ENCODE measurements at regions not wholly inside any gene's neighbourhood (a gene's known extent, or its start where the extent isn't known, plus 50 kb on each side); places are given as distances from the start of the nearest gene placed in this dataset.

- no peak for TF ChIP-seq EZH2 (IDR thresholded peaks at IDR 0.05; ENCODE audit: low read length, missing control alignments)
- TF ChIP-seq, protein P1, sequence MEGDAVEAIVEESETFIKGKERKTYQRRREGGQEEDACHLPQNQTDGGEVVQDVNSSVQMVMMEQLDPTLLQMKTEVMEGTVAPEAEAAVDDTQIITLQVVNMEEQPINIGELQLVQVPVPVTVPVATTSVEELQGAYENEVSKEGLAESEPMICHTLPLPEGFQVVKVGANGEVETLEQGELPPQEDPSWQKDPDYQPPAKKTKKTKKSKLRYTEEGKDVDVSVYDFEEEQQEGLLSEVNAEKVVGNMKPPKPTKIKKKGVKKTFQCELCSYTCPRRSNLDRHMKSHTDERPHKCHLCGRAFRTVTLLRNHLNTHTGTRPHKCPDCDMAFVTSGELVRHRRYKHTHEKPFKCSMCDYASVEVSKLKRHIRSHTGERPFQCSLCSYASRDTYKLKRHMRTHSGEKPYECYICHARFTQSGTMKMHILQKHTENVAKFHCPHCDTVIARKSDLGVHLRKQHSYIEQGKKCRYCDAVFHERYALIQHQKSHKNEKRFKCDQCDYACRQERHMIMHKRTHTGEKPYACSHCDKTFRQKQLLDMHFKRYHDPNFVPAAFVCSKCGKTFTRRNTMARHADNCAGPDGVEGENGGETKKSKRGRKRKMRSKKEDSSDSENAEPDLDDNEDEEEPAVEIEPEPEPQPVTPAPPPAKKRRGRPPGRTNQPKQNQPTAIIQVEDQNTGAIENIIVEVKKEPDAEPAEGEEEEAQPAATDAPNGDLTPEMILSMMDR (conservative IDR thresholded peaks at IDR 0.05 in 1 of 2, IDR thresholded peaks at IDR 0.05 in 1 of 2; ENCODE audit: low read depth in 1 of 2, low read length in 2 of 2): no peak
- no peaks in the 10 kb centered on the region for H3K79me2 ChIP-seq (ENCODE audit: control insufficient read depth, insufficient read depth, low read length)
- no peak overlapping the region for H2AFZ ChIP-seq (ENCODE audit: low read length)
- no peak overlapping the region for H3K4me2 ChIP-seq (ENCODE audit: extremely low read depth, insufficient read depth, low read length)
- no peak overlapping the region for H3K4me3 ChIP-seq (replicated peaks in 1 of 4; ENCODE audit: control extremely low read depth in 1 of 4, insufficient read depth in 1 of 4, low read depth in 3 of 4, low read length in 4 of 4)
- no peaks in the 10 kb centered on the region for H3K4me1 ChIP-seq (ENCODE audit: control insufficient read depth, extremely low read depth, insufficient read depth, low read length)
- no peaks in the 10 kb centered on the region for H3K9me3 ChIP-seq (ENCODE audit: control insufficient read depth, insufficient read depth, low read depth, low read length)
- DNase-seq (ENCODE audit: low read depth in 2 of 2): no peak
- H3K27ac ChIP-seq (ENCODE audit: insufficient read depth, low read length): no peak overlapping the region
- no peak overlapping the region for H3K9ac ChIP-seq (ENCODE audit: insufficient read depth, low read length)
- H3K36me3 ChIP-seq (ENCODE audit: control insufficient read depth, insufficient read depth, low read length): no peaks in the 10 kb centered on the region
- peaks cover 1% of the 10 kb centered on the region for H4K20me1 ChIP-seq (ENCODE audit: control insufficient read depth, extremely low read depth, insufficient read depth, low read length)
- no peaks in the 10 kb centered on the region for H3K27me3 ChIP-seq (ENCODE audit: control insufficient read depth, insufficient read depth, low read length)
Measured at GRCh38 chr1:91623020-91623419, 122.4 kb downstream of the CDC7 start.

DNA sequence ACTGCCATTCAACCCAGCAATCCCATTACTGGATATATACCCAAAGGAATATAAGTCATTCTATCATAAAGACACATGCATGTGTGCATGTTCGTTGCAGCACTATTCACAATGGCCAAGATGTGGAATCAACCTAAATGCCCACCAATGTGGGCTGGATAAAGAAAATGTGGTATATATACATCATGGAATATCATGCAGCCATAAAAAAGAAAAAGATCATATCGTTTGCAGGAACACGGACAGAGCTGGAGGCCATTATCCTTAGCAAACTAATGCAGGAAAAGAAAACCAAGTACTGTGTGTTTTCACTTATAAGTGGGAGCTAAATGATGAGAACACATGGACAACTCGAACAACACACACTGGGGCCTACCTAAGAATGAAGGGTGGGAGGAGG is 123.7 kb downstream of the CDC7 start:
- no peak overlapping the region for H3K27ac ChIP-seq (ENCODE audit: insufficient read depth, low read length)
- no peak overlapping the region for H3K9ac ChIP-seq (ENCODE audit: insufficient read depth, low read length)
- H3K36me3 ChIP-seq (ENCODE audit: control insufficient read depth, insufficient read depth, low read length): no peaks in the 10 kb centered on the region
- H3K4me1 ChIP-seq (ENCODE audit: control insufficient read depth, extremely low read depth, insufficient read depth, low read length): no peaks in the 10 kb centered on the region
- TF ChIP-seq, protein P1 (conservative IDR thresholded peaks at IDR 0.05 in 1 of 2, IDR thresholded peaks at IDR 0.05 in 1 of 2; ENCODE audit: low read depth in 1 of 2, low read length in 2 of 2): no peak
- TF ChIP-seq EZH2 (IDR thresholded peaks at IDR 0.05; ENCODE audit: low read length, missing control alignments): no peak
- H3K4me2 ChIP-seq (ENCODE audit: extremely low read depth, insufficient read depth, low read length): no peak overlapping the region
- no peak overlapping the region for H3K4me3 ChIP-seq (replicated peaks in 1 of 4; ENCODE audit: control extremely low read depth in 1 of 4, insufficient read depth in 1 of 4, low read depth in 3 of 4, low read length in 4 of 4)
- no peaks in the 10 kb centered on the region for H3K9me3 ChIP-seq (ENCODE audit: control insufficient read depth, insufficient read depth, low read depth, low read length)
- no peaks in the 10 kb centered on the region for H3K79me2 ChIP-seq (ENCODE audit: control insufficient read depth, insufficient read depth, low read length)
- no peak for DNase-seq (ENCODE audit: low read depth in 2 of 2)
- peaks cover 1% of the 10 kb centered on the region for H4K20me1 ChIP-seq (ENCODE audit: control insufficient read depth, extremely low read depth, insufficient read depth, low read length)
- H2AFZ ChIP-seq (ENCODE audit: low read length): no peak overlapping the region
- no peaks in the 10 kb centered on the region for H3K27me3 ChIP-seq (ENCODE audit: control insufficient read depth, insufficient read depth, low read length)
